Suppressor macrophage treated with lipopolysaccharide for 1 hour (primary cell): ENCODE measurements at regions not wholly inside any gene's neighbourhood (a gene's known extent, or its start where the extent isn't known, plus 50 kb on each side); places are given as distances from the start of the nearest gene placed in this dataset.

ENCODE experiments used
- DNase-seq, 3 donors: peaks; one replicate each; pipeline ENCODE4 v3.0.0-alpha.2; 2020 to 2022

DNA sequence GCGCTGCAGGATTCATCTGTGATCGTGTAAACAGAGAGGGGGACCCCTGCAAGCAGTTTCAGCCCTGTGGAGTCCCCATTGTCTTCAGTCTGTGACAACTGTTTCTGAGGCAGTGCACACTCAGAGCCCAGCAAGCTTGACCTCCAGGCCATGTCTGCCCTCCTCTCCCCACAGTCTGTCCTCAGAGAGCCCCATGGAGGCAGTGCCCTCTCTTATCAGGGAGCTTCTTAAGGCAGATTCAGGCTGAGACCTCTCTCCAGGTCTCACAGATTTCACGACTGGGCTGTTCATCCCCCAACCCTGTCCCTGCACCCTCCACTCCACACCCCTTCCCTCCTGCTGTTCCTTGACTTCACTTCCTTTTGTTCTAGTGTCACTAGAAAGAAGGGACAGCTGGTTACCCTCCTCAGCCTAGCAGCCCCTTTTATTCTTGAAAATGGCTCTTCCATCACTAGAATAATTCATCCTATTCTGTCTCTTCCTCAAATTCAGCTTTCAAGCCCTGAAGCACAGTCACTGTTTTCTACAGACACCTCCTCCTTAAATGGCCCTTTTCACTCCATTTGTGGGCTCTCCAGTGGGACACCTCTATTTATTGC lies 218.4 kb downstream of the MED10 start:
- no peak for DNase-seq

DNA sequence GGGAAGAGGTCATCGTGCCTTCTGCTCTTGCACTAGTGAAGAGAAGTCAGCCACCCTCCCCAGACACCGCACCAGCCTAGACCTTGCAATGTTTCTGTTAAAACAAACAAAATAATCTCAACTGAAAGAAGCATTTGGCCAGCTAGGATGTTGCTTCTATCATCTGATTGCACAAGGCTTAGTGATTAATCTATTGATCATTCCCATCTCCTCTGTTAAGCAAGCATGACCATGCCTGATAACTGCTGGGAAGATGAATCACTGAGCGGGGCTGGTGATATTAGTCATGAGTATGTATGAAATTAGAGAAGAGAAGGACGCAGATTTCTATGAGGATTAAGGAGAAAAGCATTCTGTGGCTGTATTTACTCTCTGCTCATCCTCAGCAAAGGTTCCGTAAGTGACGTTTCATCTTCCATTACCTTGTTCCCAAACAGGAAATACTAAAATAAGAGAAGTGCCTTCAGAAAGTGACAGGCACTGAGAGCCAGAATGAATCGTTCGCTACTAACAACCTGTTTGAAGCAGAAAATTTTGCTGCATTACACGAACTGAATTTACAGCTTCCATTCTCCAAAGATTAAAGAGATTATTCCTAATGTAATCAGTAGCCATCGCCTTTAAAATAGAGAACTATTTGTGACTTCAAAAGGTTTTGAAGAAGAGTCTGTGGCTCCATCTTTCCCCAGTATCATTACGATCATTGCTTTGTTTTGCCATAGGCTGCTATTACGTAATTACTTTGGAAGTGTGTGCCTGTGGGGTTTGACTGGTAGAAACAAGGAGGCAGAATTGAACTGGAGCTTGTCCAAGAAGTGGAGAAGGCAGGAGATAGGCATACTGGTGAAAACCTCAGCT lies 219.1 kb downstream of the MED10 start:
- DNase-seq = no peak

DNA sequence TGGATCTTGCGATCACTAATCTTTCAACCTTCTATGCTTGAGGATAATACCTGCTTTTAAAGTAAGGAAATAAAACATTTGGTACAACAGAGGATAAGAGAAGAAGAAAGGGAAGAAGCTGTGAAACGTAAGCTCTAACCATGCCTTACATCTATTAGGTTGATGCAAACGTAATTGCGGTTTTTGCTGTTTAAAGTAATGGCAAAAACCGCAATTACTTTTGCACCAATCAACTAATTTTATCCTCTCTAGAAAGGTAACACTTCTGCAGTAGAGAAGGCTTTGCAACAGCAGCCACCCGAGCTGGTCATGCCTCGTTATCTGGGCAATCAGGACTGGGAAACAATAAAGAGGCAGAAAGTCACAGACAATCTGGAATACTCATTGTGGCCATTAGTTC lies 224.1 kb downstream of the MED10 start:
- DNase-seq = no peak

DNA sequence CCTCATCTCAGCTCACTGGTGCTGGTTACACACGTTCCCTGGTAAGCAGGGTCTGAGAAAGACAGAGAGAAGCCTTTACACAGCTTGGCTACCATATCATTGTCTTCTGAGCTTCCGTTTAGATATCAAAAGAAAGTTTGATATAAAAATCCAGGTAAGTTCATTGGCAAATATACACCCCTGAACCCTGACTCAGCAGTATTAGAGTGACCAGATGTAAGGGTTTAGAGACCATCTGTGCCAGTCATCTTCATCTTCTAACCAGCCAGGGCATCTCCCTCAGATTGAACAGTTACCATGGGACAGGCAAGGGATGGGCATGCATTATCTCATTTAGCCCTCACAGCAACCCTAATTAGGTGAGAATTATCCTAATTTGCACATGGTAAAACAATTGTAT lies 232.1 kb downstream of the MED10 start:
- DNase-seq = no peak

DNA sequence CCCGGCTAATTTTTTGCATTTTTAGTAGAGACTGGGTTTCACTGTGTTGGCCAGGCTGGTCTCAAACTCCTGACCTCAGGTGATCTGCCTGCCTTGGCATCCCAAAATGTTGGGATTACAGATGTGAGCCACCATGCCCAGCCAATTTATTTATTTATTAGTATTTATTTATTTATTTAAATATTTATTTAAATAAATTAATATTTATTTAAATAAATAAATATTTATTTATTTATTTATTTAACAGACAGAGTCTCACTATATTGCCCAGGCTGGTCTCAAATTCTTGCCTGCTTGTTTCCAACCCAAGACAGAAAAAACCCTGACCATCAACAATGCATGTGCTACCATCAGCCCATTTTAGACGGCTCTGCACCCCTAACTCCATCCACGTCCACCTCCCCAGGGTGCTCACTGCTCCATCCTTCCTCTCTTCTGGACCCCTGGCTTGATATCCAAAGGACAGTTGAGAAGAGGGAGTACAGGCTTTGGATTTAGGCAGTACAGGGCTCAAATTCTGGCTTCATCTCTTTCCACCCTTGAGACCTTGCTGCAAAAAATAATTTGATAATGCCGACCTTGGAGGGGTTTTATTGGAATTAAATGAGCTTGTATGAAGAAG lies 232.6 kb downstream of the MED10 start:
- no peak for DNase-seq

DNA sequence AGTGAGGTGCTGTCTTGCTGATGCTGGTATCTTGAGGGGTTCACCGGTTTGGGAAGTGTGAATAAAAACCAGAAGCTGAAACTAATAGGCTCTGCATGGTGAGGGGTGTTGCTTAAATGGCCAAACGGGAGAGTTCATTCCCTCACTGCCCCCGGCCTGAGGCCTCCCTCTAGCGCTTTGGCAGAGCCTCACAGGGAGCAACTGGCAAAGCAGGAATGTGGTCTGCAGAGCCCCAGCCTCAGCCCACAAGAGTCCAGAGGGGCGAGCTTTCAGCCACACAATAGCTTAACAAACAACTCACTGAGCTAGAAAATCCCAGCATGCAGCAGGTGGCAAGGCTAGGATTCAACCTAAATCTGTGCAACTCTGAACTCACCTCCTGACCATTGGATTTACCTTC lies 234.8 kb downstream of the MED10 start:
- DNase-seq = no peak

DNA sequence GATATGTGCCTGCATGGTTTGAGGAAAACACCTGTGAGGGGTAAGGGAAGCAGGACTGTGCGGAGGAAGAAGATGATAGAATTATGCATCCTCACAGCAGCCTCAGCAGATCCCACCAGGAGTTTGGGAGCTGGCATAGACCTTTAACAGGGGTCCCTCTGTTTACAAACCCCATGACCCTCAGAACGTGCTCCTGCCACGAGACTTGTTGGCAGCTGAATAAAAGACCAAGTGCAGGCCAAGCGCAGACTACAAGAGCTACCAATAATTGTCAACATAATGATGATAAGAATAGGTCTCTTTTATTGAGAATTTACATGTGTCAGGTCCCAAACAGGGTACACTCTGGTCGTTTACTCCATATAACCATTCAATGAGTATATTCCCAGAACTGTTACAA lies 236.0 kb downstream of the MED10 start:
- no peak for DNase-seq

DNA sequence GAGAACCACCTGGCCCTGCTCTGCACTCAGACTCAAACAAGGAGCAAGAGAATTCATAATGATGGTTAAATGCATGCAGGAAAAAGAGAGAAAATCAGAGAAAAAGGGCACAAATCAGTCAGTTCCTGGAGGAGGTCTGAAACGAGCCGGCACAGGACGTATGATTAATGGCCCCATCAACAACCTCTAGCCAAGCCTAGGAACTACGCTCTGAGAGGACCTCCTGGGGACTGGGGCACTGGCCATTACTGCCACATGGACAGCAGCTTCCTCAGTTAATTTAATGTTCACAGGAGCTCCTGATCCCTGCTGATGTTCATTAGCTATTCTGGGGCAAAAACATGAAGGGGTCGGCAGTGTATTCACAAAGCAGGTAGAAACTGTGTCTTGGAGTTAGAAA lies 238.1 kb downstream of the MED10 start:
- DNase-seq = no peak

DNA sequence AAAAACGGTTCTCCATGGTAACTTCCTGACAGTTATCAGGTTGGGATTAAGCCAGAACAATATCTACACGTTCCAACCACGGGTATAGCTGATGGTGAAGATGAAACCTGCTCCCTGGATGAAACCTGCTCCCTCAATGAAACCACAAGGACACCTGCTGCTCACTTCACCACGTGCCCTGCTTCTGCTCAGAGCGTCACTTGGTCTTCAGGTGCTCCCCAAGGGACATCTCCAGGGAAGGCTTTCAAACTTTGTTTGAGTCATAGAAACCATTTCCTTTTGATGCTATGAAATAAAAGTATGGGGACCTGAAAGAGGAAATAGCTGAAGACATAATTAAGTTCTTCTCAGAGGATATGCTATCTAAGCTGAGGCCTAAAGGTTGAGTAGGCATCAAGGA lies 242.4 kb downstream of the MED10 start:
- DNase-seq = no peak

DNA sequence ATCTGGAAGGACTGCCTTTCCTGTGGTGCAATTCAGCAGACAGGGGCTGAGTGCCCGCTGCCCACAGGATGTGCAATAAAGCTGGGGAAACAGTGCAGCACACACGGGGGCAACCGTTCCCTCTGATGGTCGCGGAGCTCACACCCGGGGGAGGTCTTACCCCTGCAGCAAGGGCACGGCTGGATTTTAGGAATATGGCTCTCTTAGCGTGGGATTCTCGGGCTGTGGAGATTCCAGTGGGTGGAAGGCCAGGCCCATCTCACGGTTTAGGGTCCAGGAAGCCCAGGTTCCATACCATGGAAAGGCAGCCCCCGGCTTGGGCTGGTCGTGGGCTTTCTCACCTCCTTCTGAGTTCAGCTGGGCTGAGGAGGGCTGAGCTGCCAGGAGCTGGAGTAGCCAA lies 244.1 kb downstream of the MED10 start:
- no peak for DNase-seq

DNA sequence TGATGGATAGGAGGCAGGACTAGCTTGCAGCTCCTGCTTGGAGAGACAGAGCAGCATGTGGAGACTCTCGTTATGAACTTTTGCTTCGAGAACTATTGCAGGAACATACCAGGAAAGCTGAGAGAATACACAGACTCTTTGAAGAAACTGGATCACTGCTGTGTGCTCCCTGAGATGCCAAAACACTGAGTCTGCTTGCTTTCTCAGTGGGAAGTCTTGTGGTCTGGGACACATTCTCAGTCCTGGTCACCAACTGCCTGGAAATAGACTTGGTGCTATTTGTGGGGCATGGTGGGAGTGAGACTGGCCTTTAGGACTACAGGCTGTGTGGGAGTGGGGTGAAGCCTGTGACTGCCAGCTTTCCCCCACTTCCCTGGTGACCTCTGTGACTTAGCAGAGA lies 252.6 kb downstream of the MED10 start:
- DNase-seq = no peak

DNA sequence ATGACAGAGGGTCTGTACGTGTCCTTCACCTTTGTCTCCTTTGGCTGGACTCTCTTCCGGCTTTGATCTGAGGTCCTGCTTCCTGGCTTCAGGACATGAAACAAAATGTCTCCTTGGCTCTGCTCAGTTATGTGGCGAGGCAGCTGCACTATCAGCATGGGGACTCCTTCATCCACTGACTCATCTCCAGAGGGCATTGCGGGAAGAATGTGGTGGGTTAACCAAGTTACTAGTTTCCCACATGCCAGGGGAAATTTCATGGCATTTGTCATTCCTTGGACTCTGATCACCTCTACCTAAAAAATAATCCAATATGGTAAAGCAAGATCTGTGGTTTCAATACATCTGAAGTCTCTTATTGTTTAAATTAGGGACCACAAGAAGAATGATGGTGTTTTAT lies 259.7 kb downstream of the MED10 start:
- no peak for DNase-seq

DNA sequence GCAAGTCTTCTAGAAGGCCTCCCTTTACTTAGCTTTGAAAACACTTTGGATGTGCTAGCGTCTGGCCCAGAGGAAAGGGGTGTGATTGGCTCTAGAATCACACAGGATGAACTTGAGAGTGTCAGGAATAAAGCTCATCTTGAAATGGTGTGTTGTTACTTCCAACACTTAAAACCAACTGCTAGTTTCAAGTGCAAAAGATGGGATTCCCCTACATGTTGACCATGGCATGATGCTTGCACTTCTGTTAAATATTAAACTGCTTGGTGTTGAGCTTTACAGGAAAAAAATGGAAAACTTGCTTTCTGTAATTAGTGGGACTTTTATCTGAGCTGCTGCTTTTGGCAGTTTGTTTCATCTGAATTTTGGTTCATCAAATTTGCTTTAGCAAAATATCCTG lies 261.1 kb downstream of the MED10 start:
- DNase-seq = no peak

DNA sequence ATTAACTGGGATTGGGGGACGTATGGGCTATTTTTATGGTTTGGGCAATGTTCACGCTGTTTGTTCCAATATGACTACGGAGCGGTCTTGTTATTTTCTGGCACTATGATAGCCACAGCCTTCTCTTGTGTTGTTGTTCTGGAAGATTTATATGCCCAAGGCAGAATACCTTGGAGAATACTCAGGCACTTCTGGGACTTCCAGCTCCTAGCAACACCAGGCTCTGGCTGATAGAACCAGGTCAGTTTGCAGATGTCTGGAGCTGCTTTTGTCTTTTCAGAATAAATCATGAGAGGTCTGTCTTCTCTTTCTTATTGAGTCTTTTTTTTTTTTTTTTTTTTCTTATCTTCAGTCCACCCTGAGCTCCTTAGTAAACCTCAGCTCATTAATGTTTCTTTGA lies 262.5 kb downstream of the MED10 start:
- DNase-seq = no peak

DNA sequence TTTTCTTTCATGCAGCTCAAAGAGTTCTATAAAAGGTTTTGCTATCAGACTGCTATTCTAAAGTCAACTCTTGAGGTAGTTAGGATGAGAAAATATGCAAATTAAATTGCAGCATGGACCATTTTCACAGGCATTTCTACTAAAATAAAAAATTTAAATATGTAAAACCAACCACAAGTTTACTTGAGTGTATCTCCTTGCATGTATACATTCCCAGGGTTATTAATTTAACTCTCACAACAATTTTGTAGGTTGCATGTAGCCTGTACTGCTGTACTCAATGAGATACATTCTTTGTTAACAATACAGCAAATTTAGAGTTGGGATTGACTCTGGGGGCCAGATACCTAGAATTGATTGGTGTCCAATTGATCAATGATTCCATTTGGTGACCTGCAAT lies 265.8 kb downstream of the MED10 start:
- no peak for DNase-seq

DNA sequence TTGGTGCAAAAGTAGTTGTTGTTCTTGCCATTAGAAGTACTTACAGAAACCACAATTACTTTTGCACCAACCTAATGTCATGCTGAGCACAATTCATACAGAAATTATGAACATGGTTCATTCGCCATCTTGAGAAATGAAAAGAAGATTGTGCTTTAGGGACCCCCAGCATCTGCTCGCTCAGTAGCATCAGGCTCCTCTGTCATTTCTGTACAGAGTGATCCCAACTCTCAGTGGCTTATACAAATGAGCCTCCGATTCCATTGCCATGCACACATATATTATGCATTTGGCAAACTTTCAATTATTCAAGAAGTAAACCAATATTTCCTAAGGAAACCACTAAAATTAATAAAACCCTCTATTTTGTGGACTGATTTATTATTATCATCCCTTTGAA lies 266.2 kb downstream of the MED10 start:
- no peak for DNase-seq

DNA sequence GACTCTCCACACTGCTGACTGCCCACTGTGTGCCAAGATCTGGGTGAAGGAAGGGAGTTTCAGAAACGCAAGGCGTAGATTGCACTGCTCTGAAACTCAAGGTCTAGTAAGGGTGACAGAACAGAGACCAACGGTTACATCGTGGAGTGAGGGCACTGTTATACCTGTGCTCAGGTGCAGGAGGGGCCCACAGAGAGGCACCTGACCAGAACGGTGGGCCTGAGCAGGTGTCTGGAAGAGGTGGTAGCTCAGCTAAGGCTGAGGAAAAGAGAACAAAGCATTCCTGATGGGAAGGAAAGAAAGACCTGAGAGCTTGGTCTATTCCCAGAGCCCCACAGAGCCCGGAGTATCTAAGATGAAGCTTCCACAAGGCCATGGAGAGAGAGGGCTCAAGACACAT lies 267.2 kb downstream of the MED10 start:
- DNase-seq = no peak

DNA sequence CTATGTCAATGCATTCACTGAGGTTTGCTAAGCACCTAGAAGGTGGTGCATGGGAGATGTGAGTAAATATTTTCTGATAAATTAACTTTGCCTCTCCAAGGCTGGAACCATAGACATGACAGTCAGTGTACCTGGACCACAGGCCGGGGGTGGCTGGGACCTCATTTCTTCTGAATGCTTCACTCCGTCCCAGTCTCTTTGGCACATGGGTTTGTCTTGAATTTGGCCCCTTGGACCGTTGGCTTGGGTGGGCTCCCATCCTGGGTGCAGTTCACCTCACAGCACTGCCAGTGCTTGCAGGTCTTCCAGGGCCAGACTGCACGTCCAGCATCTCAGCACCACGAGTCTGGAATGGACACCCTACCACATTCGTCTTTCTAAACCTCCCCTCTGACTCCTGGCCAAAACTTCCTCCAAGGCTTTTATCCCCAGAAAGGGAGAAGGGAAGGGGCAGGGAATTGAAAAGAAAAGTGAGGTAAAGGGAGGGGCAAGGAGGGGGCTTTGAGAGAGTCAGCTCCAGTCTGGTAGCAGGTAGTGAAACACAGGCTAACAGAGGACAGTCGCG lies 267.8 kb downstream of the MED10 start:
- no peak for DNase-seq

DNA sequence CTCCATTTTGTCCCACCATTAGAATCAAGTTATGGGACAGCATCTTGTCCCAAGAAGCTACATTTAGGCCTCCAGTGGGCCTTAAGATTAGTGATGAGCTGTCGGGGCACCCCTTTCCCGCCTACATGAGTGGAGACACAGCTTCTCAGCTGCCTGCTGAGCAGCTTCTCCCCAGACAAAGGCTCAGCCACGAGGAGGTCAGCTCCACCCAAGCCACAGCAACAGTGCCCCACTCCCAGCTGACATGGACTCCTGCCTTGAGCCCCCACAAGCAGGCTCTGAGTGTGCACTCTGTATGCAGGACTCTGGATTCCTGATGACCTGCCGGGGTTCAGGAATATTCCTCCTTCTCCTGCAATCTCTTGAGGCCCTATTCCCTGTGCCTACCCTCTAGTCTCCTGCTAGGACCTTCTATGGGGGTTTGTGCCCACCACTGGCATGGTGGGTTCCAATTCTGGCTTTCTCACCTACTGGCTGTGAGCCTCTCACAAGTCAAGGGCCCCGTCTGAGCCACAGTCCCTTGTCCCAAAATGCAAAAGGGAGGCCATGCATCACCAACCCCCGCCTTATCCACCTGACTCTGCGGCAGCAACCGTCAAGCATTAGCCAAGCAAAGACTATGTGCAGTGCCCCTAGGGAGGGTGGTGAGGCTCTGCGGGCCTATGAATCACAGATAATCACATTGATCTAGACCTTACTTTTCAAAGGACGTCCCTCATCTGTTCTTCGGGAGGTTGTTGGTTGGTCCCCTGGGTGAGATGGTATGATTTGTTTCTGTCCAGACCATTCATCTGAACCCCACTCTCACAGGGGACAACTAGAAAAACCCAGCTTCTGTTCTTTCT lies 269.1 kb downstream of the MED10 start:
- no peak for DNase-seq

DNA sequence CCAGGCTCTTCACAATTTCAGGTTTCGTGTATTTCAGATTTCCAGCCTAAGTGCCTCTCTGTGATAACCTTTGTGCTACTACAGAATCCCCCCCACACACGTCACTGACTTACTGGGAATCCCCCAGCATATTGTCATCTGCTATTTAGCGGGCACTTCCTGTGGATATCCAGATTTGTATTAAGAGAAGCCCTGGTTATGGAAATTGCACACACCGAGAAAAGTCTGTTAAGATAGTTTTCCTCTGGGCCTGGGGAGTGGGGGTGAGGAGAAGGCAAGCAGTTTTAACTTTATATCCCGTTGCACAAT lies 269.9 kb downstream of the MED10 start:
- no peak for DNase-seq

DNA sequence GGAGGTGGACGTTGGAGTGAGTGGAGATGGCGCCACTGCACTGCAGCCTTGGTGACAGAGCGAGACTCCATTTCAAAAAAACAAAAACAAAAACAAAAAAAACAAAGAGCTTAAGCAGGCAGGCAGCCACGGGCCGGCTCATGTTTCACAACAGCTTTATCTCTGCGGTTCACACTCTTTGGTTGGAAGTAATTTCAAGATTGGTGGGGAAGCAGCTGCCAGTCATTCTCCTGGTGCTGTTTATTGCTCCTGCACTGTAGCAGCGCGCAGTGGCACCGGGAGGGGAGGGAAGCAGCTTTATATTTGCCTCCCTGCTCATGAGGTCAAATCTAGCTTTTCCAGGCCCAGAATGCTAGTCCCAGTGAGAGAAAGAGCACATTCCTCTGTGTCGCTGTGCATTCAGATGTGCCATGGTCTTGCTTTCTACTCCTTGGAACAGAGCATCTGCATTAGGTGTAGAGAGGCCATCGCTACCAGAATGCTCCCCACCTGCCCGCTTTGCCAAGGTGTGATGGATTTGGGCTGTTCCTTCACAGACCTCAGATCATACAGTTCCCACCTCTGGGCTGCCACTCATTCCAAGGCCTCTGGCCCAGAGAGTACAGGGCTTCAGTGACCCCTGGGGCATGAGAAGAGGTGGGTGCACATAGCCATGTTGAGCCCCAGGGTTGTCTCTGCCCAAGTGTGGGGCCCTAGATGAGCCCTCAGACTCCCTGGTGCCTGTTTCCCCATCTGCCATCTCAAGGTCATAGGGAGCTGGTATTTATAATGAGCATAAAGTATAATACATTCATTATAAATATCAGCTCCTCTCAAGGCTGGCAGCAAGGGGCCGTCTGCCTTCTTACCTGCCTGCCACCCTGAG lies 270.4 kb downstream of the MED10 start:
- DNase-seq = no peak

DNA sequence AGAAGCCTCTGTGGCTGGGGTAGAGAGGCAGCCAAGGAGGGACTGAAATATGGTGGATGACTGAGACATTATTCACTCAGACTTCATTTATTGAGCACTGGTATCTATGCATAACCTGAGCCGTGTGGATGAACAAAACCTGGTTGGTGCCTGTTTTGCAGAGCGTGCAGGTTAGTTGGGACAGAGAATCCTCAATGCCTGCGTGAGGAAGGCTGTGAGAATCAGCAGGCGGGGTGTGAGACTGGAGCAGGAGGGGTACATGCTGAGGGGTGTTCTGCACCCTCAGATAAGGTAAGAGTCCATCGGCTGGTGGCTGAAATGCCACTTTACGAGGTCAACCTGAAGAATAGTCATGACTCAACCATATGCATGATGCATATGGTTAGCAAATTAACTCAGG lies 271.6 kb downstream of the MED10 start:
- no peak for DNase-seq
